ENCODE measurements at regions not wholly inside any gene's neighbourhood (a gene's known extent, or its start where the extent isn't known, plus 50 kb on each side); places are given as distances from the start of the nearest gene placed in this dataset.

GRCh38 chr2:144328938-144329337, 191.0 kb downstream of the ZEB2 start:
- no peaks in the 10 kb centered on the region for H3K9me3 ChIP-seq
- no peaks in the 10 kb centered on the region for H3K27me3 ChIP-seq (replicated peaks; ENCODE audit: insufficient read depth)
- no peak overlapping the region for H3K27ac ChIP-seq
- DNase-seq (ENCODE audit: low spot score): no peak
- no peaks in the 10 kb centered on the region for H3K36me3 ChIP-seq
- peaks cover 5 to 12% of the 10 kb centered on the region in 2 donors for H3K4me1 ChIP-seq (ENCODE audit: control insufficient read depth in 1 of 2, low read depth in 2 of 2)
- no peak for TF ChIP-seq CTCF (IDR thresholded peaks at IDR 0.05)
- no peak overlapping the region for H3K4me3 ChIP-seq
- no peak for ATAC-seq (ENCODE audit: insufficient number of reproducible peaks, low FRiP score, low read depth)

DNA sequence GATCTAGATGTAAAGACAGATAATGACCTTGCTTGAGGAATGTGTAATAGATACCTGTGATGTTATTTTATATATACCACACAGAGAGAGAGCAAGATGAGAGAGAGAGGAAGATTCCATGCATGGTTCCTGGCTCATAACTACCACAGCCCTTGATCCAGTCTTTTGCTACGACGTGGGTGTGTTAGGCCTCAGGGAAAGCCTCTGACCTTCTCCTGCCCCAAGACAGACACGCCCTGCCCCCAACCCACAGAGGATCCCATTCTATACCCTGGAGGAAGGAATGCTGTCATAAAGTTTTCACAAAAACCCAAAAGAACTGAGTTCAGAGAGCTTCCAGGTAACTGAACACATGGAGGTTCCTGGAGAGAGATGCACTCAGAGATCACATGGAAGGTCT, 193.1 kb downstream of the ZEB2 start:
- TF ChIP-seq CTCF (IDR thresholded peaks at IDR 0.05): no peak
- H3K9me3 ChIP-seq: no peaks in the 10 kb centered on the region
- DNase-seq (ENCODE audit: low spot score): no peak
- no peaks in the 10 kb centered on the region for H3K36me3 ChIP-seq
- no peak for ATAC-seq (ENCODE audit: insufficient number of reproducible peaks, low FRiP score, low read depth)
- no peaks in the 10 kb centered on the region for H3K27me3 ChIP-seq (replicated peaks; ENCODE audit: insufficient read depth)
- no peak overlapping the region for H3K4me3 ChIP-seq
- no peak overlapping the region for H3K27ac ChIP-seq
- H3K4me1 ChIP-seq (ENCODE audit: control insufficient read depth in 1 of 2, low read depth in 2 of 2): peaks cover 5 to 6% of the 10 kb centered on the region in 2 donors

- no peak for ATAC-seq (ENCODE audit: insufficient number of reproducible peaks, low FRiP score, low read depth)
- no peaks in the 10 kb centered on the region for H3K36me3 ChIP-seq
These were observed 194.8 kb downstream of the ZEB2 start for GRCh38 chr2:144325086-144325485.

DNA sequence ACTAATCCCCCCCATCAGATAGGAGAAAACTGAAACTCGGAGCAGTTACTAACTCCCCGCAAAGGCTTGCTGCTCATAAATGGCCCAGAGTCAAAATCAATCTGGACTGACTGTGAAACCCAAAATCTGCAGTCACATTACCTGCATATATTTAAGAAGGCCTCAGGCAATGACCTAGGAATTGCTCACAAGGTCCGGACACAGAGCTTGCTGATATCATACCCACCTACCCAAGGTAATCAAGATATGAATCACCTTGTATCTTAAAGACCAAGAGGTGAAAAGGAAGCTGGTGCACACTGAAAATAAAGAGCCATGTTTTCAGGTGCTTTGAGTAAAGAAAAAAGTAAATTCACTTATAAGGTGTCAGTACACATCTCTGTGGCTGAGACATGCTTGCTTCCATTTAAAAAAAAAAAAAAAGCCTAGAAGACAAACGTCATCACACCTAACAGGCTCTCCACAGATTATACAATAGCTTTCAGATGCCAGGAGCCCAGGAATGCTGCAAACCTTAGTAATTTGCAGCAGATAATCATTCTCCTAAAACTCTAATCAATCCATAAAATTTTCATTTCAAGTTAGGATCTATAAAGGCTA, 195.4 kb downstream of the ZEB2 start:
- Histone ChIP-seq H3K27me3 (replicated peaks; ENCODE audit: insufficient read depth) (no peaks in the 10 kb centered on the region), H3K27ac (no peak overlapping the region), H3K4me3 (no peak overlapping the region), H3K4me1 (ENCODE audit: control insufficient read depth in 1 of 2, low read depth in 2 of 2) (peaks cover 8 to 9% of the 10 kb centered on the region in 2 donors), H3K36me3 (no peaks in the 10 kb centered on the region), H3K9me3 (no peaks in the 10 kb centered on the region)
- no peak for TF ChIP-seq CTCF (IDR thresholded peaks at IDR 0.05)
- DNase-seq (ENCODE audit: low spot score) (no peak), ATAC-seq (ENCODE audit: insufficient number of reproducible peaks, low FRiP score, low read depth) (no peak)

More at GRCh38 chr2:144325086-144325485, 194.8 kb downstream of the ZEB2 start:
- Histone ChIP-seq H3K27ac (no peak overlapping the region), H3K27me3 (replicated peaks; ENCODE audit: insufficient read depth) (no peaks in the 10 kb centered on the region), H3K4me3 (no peak overlapping the region), H3K9me3 (no peaks in the 10 kb centered on the region), H3K4me1 (ENCODE audit: control insufficient read depth in 1 of 2, low read depth in 2 of 2) (peaks cover 7 to 9% of the 10 kb centered on the region in 2 donors)
- DNase-seq (ENCODE audit: low spot score): no peak
- TF ChIP-seq CTCF (IDR thresholded peaks at IDR 0.05): no peak

GRCh38 chr2:144323946-144324345, 196.0 kb downstream of the ZEB2 start:
- Histone ChIP-seq H3K9me3 (no peaks in the 10 kb centered on the region), H3K36me3 (no peaks in the 10 kb centered on the region), H3K27me3 (replicated peaks; ENCODE audit: insufficient read depth) (no peaks in the 10 kb centered on the region), H3K27ac (no peak overlapping the region), H3K4me1 (ENCODE audit: control insufficient read depth in 1 of 2, low read depth in 2 of 2) (peaks cover 8 to 9% of the 10 kb centered on the region in 2 donors), H3K4me3 (no peak overlapping the region)
- no peak for TF ChIP-seq CTCF (IDR thresholded peaks at IDR 0.05)
- no peak for ATAC-seq (ENCODE audit: insufficient number of reproducible peaks, low FRiP score, low read depth)
- DNase-seq (ENCODE audit: low spot score): no peak

Data from thoracic aorta (tissue), 2 donors.